ENCODE measurements at regions not wholly inside any gene's neighbourhood (a gene's known extent, or its start where the extent isn't known, plus 50 kb on each side); places are given as distances from the start of the nearest gene placed in this dataset.

DNA sequence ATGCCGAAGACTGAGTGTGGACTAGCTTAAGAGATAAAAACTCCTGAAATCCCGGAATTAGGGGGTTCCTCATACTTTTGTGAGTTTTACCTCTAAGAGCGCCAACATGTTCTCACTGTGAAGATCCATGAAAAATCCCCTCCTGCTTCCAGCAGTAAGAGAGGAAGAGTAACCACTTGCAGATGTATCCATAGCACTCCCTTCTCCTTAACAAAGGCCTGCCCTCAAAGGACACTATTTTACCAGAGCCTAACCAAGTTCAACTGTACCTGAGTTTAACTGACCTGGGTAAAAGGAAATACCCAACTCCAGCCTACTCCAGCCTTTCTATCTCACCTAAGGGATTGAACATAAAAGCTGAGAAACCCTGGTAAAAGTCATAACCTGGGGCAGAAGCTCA is 280.9 kb downstream of the POLR1F start:
- Histone ChIP-seq H3K27me3 (ENCODE audit: insufficient read depth, low read length, poor library complexity) (no peaks in the 10 kb centered on the region), H3K9ac (ENCODE audit: low read depth, low read length) (no peak overlapping the region), H3K36me3 (ENCODE audit: insufficient read depth, low read length) (no peaks in the 10 kb centered on the region), H4K20me1 (ENCODE audit: insufficient read depth, low read length) (no peaks in the 10 kb centered on the region), H3K9me3 (ENCODE audit: insufficient read depth, low read length, severe bottlenecking) (no peaks in the 10 kb centered on the region), H3K4me1 (ENCODE audit: insufficient read depth, low read length) (no peaks in the 10 kb centered on the region), H3K4me3 (ENCODE audit: low read depth in 1 of 2, low read length in 2 of 2) (no peak overlapping the region), H3K4me2 (ENCODE audit: insufficient read depth, low read length) (no peak overlapping the region), H3K79me2 (ENCODE audit: insufficient read depth, low read length) (no peaks in the 10 kb centered on the region), H3K27ac (ENCODE audit: low read length) (no peak overlapping the region), H2AFZ (ENCODE audit: low read depth, low read length) (no peak overlapping the region)
- no peak for ATAC-seq (ENCODE audit: insufficient read depth, low read depth)
- DNase-seq, result no peak
- TF ChIP-seq, protein P1, sequence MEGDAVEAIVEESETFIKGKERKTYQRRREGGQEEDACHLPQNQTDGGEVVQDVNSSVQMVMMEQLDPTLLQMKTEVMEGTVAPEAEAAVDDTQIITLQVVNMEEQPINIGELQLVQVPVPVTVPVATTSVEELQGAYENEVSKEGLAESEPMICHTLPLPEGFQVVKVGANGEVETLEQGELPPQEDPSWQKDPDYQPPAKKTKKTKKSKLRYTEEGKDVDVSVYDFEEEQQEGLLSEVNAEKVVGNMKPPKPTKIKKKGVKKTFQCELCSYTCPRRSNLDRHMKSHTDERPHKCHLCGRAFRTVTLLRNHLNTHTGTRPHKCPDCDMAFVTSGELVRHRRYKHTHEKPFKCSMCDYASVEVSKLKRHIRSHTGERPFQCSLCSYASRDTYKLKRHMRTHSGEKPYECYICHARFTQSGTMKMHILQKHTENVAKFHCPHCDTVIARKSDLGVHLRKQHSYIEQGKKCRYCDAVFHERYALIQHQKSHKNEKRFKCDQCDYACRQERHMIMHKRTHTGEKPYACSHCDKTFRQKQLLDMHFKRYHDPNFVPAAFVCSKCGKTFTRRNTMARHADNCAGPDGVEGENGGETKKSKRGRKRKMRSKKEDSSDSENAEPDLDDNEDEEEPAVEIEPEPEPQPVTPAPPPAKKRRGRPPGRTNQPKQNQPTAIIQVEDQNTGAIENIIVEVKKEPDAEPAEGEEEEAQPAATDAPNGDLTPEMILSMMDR (IDR thresholded peaks at IDR 0.05; ENCODE audit: borderline replicate concordance, extremely low read depth, low read length, poor library complexity, severe bottlenecking), result no peak
- TF ChIP-seq EZH2 (IDR thresholded peaks at IDR 0.05; ENCODE audit: borderline replicate concordance, low read depth, low read length, severe bottlenecking), result no peak

DNA sequence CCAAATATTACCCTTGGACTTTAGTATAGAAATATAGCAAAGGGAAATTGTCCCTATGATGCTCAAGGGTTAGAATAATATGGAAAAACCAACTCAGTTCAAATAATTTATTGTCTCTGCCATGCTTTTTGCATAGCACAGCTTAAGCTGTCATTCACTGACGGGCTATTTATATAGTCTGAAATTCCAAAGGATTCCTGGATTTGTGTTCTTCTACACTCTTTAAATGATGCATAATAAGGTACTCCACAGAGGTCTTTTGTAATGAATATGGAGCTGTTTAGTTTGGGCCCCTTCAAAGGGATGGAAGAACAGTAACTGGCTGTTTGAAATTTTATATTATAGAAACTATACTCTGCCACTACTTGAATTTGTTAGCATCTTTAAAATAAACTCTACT is 276.6 kb upstream of the FERD3L start:
- no peaks in the 10 kb centered on the region for H4K20me1 ChIP-seq (ENCODE audit: insufficient read depth, low read length)
- no peak overlapping the region for H3K9ac ChIP-seq (ENCODE audit: low read depth, low read length)
- H3K27ac ChIP-seq (ENCODE audit: low read length), result no peak overlapping the region
- no peak for ATAC-seq (ENCODE audit: insufficient read depth, low read depth)
- no peaks in the 10 kb centered on the region for H3K79me2 ChIP-seq (ENCODE audit: insufficient read depth, low read length)
- H3K27me3 ChIP-seq (ENCODE audit: insufficient read depth, low read length, poor library complexity), result no peaks in the 10 kb centered on the region
- no peaks in the 10 kb centered on the region for H3K36me3 ChIP-seq (ENCODE audit: insufficient read depth, low read length)
- H2AFZ ChIP-seq (ENCODE audit: low read depth, low read length), result no peak overlapping the region
- no peak for DNase-seq
- peaks cover 3% of the 10 kb centered on the region; the same call in 1 of the 2 replicates for H3K4me1 ChIP-seq (ENCODE audit: insufficient read depth, low read length)
- no peak overlapping the region for H3K4me3 ChIP-seq (ENCODE audit: low read depth in 1 of 2, low read length in 2 of 2)
- TF ChIP-seq EZH2 (IDR thresholded peaks at IDR 0.05; ENCODE audit: borderline replicate concordance, low read depth, low read length, severe bottlenecking), result no peak
- TF ChIP-seq, protein P1 (IDR thresholded peaks at IDR 0.05; ENCODE audit: borderline replicate concordance, extremely low read depth, low read length, poor library complexity, severe bottlenecking), result no peak
- no peaks in the 10 kb centered on the region for H3K9me3 ChIP-seq (ENCODE audit: insufficient read depth, low read length, severe bottlenecking)
- no peak overlapping the region for H3K4me2 ChIP-seq (ENCODE audit: insufficient read depth, low read length)

DNA sequence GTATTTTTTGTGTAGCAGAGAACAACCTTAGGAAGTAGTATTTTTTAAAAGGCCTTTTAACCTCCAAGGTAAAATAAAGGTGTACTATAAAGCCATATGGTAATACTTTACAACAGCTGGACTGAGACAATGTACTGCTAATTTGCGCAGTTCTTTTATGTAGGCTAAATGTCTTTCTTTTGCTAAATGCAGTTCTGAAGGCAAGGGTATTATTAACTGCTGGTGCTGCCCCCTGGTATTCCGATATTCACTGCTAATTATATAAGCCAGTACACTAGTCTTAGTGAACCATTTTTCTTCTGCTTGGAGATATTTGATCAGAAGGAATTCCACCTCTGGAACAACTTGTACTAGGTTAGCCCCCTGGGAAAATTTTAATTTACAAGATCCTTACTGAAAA is 272.0 kb upstream of the FERD3L start:
- H3K9me3 ChIP-seq (ENCODE audit: insufficient read depth, low read length, severe bottlenecking), result no peaks in the 10 kb centered on the region
- no peak overlapping the region for H3K27ac ChIP-seq (ENCODE audit: low read length)
- no peak for TF ChIP-seq EZH2 (IDR thresholded peaks at IDR 0.05; ENCODE audit: borderline replicate concordance, low read depth, low read length, severe bottlenecking)
- TF ChIP-seq, protein P1 (IDR thresholded peaks at IDR 0.05; ENCODE audit: borderline replicate concordance, extremely low read depth, low read length, poor library complexity, severe bottlenecking), result no peak
- no peak overlapping the region for H2AFZ ChIP-seq (ENCODE audit: low read depth, low read length)
- no peak overlapping the region for H3K4me2 ChIP-seq (ENCODE audit: insufficient read depth, low read length)
- H4K20me1 ChIP-seq (ENCODE audit: insufficient read depth, low read length), result no peaks in the 10 kb centered on the region
- no peak for ATAC-seq (ENCODE audit: insufficient read depth, low read depth)
- DNase-seq, result no peak
- no peaks in the 10 kb centered on the region for H3K36me3 ChIP-seq (ENCODE audit: insufficient read depth, low read length)
- no peaks in the 10 kb centered on the region for H3K27me3 ChIP-seq (ENCODE audit: insufficient read depth, low read length, poor library complexity)
- no peak overlapping the region for H3K9ac ChIP-seq (ENCODE audit: low read depth, low read length)
- no peaks in the 10 kb centered on the region for H3K79me2 ChIP-seq (ENCODE audit: insufficient read depth, low read length)
- no peak overlapping the region for H3K4me3 ChIP-seq (ENCODE audit: low read depth in 1 of 2, low read length in 2 of 2)
- H3K4me1 ChIP-seq (ENCODE audit: insufficient read depth, low read length), result peaks cover 3% of the 10 kb centered on the region; the same call in 1 of the 2 replicates

DNA sequence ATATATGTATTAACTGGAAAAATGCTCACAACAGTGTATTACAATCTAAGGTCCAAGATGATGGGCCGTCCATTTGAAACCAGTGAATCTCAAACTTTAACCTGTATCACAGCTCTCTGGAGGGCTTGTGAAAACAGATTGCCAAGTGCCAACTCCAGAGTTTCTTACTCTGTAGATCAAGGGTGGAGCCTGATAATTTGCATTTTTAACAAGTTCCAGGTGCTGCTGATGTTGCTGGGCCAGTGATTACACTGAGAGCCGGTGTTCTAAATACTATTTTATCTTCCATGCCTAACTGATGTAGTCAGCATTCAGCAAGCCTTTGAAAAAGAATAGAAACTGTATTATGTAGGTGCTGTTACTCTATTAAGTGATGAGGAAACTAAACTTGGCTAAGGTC is 269.9 kb upstream of the FERD3L start:
- H3K79me2 ChIP-seq (ENCODE audit: insufficient read depth, low read length), result no peaks in the 10 kb centered on the region
- no peaks in the 10 kb centered on the region for H4K20me1 ChIP-seq (ENCODE audit: insufficient read depth, low read length)
- H3K27ac ChIP-seq (ENCODE audit: low read length), result no peak overlapping the region
- no peaks in the 10 kb centered on the region for H3K36me3 ChIP-seq (ENCODE audit: insufficient read depth, low read length)
- H3K4me1 ChIP-seq (ENCODE audit: insufficient read depth, low read length), result no peaks in the 10 kb centered on the region
- DNase-seq (no peak), ATAC-seq (ENCODE audit: insufficient read depth, low read depth) (no peak)
- H3K27me3 ChIP-seq (ENCODE audit: insufficient read depth, low read length, poor library complexity), result no peaks in the 10 kb centered on the region
- H3K4me2 ChIP-seq (ENCODE audit: insufficient read depth, low read length), result no peak overlapping the region
- no peak overlapping the region for H3K9ac ChIP-seq (ENCODE audit: low read depth, low read length)
- H2AFZ ChIP-seq (ENCODE audit: low read depth, low read length), result no peak overlapping the region
- no peak overlapping the region for H3K4me3 ChIP-seq (ENCODE audit: low read depth in 1 of 2, low read length in 2 of 2)
- TF ChIP-seq, protein P1 (IDR thresholded peaks at IDR 0.05; ENCODE audit: borderline replicate concordance, extremely low read depth, low read length, poor library complexity, severe bottlenecking), result no peak
- no peak for TF ChIP-seq EZH2 (IDR thresholded peaks at IDR 0.05; ENCODE audit: borderline replicate concordance, low read depth, low read length, severe bottlenecking)
- no peaks in the 10 kb centered on the region for H3K9me3 ChIP-seq (ENCODE audit: insufficient read depth, low read length, severe bottlenecking)
